ENCODE measurements at regions not wholly inside any gene's neighbourhood (a gene's known extent, or its start where the extent isn't known, plus 50 kb on each side); places are given as distances from the start of the nearest gene placed in this dataset.

DNA sequence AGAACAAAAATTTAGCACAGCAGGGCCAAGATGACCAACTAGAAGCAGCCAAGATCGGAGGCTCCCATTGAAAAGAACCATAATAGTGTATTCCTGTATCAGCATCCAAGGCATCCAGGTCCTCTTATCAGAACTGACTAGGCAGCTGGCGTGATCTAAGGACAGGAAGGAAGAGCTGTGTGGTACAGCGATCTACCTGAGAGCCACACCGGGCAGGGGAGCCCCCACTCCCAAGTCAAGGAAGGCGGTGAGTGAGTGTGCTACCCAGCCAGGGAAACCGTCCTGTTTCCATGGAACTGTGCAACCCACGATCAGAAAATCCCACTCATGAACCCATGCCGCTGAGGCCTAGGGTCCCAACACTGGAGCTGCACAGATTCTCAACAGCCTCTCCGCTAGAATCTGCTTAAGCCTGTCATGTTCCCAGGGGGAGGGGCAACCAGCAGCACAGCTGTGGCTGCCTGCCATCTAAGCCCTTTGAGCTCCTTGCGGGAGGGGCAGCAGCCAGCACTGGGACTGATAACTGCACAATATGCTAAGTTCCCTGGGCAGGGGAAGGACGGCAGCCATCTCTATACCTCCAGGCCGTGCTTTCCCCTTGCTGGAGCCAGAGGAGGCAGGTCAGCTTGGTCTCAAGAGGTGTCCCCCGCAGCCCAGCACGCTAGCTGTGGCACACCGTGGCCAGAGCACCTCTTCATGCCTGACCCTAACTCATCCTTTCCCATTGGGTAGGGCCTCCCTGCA, 213.0 kb upstream of the SMIM30 start:
- TF ChIP-seq TEAD1 (CRISPR knock-in tag; IDR thresholded peaks at IDR 0.05) = no peak
- TF ChIP-seq, protein P1, sequence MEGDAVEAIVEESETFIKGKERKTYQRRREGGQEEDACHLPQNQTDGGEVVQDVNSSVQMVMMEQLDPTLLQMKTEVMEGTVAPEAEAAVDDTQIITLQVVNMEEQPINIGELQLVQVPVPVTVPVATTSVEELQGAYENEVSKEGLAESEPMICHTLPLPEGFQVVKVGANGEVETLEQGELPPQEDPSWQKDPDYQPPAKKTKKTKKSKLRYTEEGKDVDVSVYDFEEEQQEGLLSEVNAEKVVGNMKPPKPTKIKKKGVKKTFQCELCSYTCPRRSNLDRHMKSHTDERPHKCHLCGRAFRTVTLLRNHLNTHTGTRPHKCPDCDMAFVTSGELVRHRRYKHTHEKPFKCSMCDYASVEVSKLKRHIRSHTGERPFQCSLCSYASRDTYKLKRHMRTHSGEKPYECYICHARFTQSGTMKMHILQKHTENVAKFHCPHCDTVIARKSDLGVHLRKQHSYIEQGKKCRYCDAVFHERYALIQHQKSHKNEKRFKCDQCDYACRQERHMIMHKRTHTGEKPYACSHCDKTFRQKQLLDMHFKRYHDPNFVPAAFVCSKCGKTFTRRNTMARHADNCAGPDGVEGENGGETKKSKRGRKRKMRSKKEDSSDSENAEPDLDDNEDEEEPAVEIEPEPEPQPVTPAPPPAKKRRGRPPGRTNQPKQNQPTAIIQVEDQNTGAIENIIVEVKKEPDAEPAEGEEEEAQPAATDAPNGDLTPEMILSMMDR (IDR thresholded peaks at IDR 0.05) = no peak

Measured in WTC11 (cell line).